NOMO-1 treated with dmso at 0.1 percent for 144 hours (cell line): ENCODE measurements at regions not wholly inside any gene's neighbourhood (a gene's known extent, or its start where the extent isn't known, plus 50 kb on each side); places are given as distances from the start of the nearest gene placed in this dataset.

Experiments
- DNase-seq: peaks from one replicate; lab custom pipeline; 2025; ENCODE audit not compliant: unreplicated experiment; lab: John Stamatoyannopoulos, UW

DNA sequence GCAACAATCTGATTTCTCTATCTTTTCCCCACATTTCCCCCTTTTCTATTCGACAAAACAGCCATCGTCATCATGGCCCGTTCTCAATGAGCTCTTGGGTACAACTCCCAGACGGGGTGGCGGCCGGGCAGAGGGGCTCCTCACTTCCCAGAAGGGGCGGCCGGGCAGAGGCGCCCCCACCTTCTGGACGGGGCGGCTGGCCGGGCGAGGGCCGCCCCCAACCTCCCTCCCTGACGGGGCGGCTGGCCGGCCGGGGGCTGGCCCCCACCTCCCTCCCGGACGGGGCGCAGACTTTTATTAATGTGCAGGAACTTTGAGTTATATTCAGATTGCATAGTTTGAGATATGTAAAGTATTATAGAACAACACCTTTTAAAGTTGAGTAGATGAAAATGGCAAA lies 64.4 kb upstream of the HPGD start:
- no peak for DNase-seq

DNA sequence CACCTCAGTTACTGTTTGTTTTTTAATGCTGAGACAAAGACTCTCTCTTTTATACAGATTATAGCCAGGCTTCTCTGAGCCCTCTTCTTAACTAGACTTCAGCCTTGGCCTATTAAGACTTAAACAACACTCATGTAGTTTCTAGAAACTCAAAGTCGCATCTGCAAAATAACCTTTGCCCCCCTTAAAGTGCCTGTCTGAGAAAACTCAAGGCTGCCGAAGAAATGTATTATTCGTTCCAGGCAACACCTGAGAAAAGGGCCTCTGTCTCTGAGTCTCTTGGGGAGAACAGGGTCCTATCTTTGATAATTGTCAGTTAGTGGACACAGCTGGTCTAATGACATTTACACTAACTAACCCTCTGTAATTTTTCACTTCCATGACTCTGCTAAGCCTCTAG lies 60.8 kb upstream of the HPGD start:
- no peak for DNase-seq

DNA sequence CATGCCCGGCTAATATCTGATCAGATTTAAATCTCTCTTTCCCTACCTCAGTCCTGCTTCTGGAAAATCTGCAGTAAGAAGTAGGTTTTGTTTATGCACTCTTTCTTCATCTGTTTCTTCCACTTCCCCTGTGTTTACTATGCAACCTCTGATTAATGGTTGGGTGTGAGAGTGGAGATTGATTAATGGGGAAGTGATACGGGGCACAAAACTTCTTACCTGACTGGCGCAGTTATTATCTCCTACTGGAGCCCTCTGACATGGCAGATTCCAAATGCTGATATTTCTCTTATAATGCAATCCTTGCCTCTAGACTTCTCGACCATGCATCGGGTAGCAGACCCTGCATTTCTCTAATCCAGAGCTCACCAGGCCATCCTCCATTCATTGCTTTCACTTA lies 60.2 kb upstream of the HPGD start:
- DNase-seq, result peak; percentile 18

DNA sequence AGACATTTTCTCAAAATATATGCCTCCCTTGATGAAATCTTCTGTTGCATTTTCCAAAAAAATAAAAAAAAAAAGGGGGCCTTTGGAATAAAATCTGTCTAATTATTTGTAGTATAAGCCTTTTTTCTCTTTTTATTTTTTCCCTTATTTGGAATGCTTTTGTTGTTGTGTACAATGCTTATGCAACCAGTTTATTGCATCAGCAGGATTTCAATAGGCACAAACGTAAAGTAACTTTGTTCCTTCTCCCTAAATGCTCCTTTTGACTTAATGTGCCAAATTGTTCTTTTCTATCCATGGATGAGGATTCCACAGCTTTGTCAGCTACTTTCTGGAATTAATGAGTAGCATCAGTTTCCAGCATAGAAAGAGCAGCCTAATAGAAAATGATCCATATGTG lies 59.6 kb upstream of the HPGD start:
- no peak for DNase-seq

DNA sequence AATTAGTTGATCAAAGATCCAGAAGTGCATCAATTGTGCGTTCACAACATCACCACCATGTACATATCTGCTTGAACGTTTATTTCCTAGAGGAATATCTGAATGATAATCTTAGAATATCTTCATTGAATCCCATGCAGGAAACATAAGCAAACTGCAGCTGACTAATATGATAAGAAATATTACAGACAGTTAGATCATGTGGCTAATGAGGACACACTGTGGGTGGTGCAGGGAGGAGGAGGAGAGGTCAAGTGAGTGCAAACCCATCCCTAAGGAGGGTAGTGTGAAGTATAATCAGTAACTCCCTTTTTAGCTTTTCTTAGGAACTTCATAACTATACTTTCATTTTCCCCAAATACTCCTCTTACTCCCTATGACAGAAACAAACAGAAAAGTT lies 58.3 kb upstream of the HPGD start:
- DNase-seq, result no peak

DNA sequence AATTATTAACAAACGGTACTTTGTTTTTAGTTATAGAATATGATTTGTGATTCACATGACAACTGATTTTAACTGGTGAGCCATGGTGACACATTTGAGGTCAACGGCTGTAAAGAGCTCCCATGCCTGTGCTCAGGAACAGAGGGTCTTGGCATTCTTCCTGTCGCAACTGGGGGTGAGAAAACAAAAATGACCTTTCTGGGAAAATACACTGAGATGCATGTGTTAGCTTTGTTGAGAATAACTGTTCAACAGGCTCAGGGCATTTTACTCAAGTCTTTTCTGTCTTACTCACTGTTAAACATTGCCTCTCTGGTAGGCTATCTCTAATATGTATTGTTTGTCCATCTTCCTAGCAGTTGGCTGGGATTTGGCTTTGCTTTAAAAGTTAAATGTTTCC lies 57.1 kb upstream of the HPGD start:
- no peak for DNase-seq

DNA sequence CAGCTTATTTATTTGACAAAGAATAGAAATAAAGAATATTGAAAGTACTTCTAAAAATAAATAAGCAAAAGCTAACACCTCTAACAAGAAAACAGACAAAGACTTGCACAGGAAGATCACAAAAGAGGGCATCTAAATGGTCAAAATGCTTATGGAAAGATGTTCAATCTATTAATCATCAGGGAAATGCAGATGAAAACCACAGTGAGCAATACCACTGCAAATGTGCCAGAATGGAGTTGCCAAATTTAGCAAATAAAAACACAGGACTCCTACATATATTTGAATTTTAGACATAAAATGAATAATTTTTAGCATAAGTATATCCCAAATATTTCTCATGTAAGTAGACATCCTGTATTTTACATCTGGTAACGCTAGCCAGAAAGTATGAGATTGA lies 56.1 kb upstream of the HPGD start:
- DNase-seq, result no peak

DNA sequence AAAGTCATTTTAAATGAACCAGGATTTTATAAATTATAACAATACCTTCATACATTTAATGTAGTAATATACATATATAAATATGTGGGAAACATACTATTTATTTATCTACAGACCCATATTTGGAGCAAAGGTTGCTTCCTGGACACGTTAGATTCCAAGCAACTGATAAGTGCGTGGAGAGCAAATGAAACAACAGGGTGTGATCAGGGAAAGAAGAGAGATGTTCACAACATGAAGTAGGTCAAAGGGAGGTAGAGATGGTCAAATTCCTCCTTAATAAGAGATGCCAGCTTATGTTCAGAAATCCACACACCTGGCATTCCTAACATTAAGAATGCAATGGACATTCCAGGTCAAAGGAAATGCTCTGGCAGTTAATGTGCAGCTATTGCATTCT lies 53.1 kb upstream of the HPGD start:
- DNase-seq, result no peak
